HG03432 (cell line): ENCODE measurements at regions not wholly inside any gene's neighbourhood (a gene's known extent, or its start where the extent isn't known, plus 50 kb on each side); places are given as distances from the start of the nearest gene placed in this dataset.
"Not testable (repeated sequence)": the region's sequence is repeated elsewhere in the genome, so short reads cannot be mapped to it uniquely, and the experiment has no call there.

Experiments
- ATAC-seq: cut with Tn5 transposase; IDR thresholded peaks from one replicate; pipeline ENCODE4 v1.9.1; 2021; ENCODE audit warnings: mild to moderate bottlenecking, moderate library complexity; ENCODE audit not compliant: unreplicated experiment

DNA sequence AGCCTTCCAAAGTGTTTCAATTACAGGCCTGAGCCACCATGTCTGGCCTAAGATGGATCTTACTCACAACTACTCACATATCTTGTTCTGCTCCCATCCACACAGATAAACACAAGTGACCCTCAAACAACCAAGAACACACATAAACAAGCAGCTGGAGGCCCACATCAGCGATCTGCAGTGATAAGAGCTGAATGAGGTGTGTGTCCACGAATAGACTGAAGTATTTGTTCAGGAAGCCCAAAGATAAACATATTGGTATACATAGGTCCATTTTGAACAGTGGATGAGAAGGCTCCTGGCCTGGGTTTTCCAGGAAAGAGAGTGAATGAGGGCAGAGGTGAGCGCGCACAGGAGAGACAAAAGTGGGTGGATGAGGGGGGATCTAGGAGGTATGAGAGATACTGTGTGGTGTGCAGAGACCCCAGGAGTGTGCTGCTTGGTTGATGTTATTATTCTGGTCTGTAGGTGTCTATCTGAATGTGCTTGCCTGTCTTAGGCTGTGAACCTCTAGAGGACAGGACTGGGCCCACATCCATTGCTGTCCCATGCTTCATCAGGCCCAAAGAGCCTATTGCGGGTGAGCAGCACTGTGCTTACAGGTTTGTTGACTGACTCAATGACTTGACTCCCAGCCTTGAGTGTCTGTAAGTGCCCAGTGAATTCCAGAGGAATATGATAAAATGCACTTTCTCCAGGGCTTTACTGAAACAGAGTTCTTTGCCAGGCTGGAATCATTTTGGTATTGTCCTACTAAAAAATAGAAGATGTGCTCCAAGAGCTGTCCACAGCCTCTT is 79.9 kb upstream of the ATP1A1 start:
- ATAC-seq, result no peak

- ATAC-seq, result no peak
Observed at GRCh38 chr1:116297495-116298212, 75.4 kb upstream of the ATP1A1 start.

- not testable (repeated sequence) for ATAC-seq
Observed at GRCh38 chr1:116298213-116298579, 74.8 kb upstream of the ATP1A1 start.

GRCh38 chr1:116298746-116299145 is 74.3 kb upstream of the ATP1A1 start:
- no peak for ATAC-seq

DNA sequence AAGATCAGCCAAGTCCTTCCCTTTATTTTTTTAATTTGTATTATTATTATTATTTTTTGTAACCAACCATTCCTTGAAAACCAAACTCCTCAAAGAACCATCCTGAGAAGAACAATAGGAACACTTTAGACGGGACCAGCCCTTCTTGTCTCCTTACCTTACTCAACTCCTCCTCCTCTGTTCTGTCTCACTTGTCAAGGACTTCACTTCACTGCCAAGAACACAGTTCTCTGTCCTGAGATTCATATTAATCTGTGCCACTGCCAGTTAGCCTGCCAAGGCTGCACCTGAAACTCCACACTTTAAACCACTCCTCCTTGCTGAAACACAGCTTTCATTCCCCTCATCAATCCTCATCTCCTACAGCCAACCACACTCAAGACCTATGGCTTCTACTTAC is 73.8 kb upstream of the ATP1A1 start:
- ATAC-seq, result no peak

GRCh38 chr1:116302281-116302680 is 70.8 kb upstream of the ATP1A1 start:
- no peak for ATAC-seq

DNA sequence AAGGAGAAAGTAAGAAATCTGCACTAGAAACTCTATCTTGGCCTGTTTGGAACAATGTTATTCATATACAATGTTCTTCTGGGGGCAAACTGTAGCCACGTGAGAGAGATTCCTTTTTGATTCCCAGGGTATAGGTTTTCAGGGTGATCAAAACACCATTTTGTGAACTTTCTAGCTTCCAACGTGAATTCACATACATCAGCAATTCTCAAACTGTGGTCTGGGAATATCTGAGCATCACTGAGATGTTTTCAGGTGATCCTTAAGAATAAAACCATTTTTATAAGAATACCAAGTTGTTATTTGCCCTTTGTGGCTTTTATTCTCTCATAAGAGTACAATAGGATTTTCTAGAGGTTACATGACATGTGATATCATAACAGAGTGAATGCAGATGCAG is 66.9 kb upstream of the ATP1A1 start:
- no peak for ATAC-seq

DNA sequence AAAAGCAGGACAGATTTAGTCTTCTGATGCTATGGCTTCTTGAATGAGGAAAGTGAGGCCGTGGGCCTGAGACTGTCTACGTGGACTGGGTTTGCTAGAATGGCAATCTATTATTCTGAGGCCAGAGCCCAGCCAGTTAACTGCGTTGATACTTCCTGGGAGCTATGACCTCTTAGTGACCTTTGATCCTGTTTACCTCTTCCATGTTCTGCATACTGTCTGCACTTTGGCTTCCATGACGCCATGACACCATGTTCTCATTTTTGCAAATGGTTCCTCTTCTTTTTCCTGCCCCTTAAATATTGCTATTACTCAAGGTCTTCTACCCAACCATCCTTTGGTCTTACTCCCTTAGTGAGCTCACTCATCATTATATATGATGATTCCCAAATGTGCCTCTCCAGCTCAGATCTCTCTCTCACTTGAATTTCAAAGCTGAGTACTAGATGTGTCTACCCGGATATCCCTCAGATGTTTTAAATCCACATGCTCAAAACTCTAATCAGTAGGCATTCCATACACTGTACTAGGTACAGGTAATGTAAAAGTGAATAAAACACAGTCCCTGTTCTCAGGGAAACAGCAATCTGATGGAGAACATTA is 66.1 kb upstream of the ATP1A1 start:
- ATAC-seq, result no peak

- no peak for ATAC-seq
Observed at GRCh38 chr1:116308276-116308675, 64.8 kb upstream of the ATP1A1 start.

DNA sequence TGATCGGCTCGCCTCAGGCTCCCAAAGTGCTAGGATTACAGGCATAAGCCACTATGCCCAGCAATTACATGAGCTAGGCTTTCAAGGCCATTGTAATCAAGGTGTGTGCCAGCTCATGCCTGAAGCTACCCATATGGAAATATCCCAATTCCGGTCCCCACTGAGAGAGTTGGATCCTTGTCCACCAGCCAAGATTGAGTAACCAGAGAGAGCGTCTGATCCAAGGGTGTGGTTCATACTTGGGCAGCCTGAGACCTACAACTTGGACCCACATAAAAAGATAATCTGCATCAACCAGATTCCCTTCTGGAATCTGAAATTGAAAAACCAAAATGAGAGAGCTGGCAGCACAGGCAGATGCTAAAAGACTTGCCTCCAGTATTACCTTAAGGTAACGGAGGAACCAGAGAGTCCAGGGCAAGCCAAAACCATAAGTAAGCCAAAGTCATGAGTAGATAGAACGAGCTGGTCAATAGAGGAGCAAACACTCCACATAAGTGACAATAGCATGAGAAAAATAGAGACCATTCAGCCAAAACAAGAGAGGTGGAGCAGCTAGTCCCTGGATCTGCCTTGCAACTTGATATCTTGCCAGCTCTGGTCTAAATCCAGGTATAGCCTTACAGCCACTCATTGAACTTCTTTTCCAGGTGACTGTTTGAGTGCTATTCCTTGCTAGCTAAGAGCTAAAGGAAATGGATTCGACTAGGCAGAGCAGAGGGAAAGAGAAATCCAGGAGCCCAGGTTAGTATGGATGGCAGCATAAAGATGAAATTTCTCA is 63.8 kb upstream of the ATP1A1 start:
- ATAC-seq, result no peak

DNA sequence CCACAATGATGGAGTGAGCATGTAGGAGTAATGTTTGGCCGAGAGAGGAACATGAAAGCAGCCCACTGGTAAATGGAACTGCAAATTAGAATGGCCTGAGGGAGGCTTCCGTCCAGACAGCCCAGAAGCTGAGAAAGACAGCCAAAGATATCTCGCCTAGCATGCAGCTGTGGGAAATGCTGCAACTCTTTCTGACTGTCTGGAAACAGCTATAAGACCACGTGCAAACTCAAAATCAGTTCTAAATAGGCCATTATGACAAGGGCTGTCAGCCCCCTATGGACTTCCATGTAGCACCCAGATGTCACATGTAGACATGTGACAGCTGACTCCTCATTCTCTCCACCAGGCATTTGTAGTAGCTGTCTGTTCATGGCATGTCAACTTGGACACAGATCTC is 62.9 kb upstream of the ATP1A1 start:
- no peak for ATAC-seq

DNA sequence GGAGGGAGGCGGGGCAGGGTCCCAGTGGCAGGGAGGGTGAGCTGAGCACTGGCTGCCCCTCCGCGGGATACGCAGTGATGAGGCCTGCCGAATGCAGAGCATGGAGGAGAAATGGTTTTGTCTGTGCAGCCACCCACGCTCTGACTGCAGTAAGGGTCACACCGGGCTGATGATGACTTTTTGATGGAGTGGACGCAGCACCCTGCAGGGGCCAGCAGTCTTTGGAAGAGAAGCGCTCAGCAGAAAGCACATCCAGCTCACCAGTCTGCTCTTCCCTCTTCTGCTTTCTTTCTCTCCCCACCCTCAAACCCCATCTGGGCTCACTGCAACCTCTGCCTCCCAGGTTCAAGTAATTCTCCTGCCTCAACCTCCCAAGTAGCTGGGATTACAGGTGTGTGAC is 61.9 kb upstream of the ATP1A1 start:
- ATAC-seq, result no peak

DNA sequence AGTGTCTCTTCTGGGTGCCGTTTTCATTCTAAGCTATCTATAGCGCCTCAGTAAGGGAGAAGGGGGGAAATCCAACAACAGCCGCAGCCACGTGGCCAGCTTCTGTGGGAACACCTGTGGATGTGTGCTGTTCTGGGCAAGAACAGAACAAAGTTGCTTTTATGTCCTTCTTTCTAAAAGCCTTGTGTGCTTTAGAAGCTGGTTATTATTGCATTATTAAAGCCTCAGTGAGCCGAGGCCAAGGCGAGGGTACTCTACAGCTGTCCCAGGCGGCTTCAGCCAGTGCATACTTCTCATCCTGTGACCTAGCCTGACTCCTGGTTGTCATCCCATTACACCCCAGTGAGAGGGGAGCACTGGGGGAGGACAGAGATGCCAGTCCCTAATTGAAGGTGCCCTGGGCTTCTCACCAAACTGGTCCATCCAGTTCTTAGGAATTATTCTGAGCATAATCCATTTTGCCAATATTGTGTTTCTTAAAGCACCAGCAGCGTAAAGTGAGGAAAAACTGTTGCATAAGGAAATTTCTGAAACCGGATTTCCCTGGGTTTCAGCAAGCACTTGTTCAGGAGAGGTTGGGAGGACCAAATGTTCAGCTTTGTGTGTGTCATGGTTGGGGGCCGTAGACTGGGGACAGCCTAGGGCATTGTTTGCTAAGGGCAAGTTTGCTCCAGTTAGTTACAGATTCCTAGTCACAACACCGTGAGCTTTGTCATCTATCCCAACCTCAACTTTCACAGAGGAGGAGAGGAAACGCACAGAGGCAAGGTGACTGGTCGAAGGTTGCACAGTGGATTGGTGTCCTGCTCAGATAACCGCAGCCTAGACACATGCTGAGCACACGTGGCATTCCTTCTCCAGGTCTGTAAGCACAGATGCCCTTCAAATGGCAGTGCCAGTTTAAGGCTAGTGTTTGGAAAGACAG is 61.0 kb upstream of the ATP1A1 start:
- no peak for ATAC-seq

DNA sequence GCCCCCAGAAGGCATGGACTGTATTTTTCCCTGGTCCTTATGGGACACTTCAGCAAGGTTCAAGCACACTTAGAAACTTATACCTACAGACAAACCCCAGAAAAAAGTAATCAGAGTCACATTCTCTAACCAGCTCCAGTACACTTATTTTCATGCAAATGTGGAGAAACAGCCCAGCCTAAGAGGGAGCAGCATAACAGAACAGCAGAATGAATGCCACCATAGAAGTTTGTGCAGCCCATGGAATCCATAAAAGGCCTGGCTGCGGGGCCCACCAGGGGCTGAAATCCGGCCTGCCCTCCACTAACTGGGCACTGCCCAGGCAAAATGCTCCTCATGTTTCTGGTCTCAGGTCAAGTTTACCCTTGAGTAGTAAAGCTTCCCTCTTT is 60.4 kb upstream of the ATP1A1 start:
- no peak for ATAC-seq

DNA sequence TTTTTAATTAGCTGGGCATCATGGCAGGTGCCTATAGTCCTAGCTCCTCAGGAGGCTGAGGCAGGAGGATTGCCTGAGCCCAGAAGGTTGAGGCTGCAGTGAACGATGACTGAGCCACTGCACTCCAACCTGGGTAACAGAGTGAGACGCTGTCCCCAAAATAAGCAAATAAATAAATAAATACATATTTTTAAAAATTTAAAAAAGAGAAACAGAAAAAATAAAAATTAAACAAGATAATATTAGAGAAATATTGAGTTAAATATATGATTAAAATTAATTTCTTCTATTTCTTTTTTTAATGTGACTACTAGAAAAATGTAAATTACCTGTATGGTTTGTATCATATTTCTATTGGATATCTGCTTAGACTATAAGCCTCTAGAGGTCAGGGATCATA is 59.3 kb upstream of the ATP1A1 start:
- no peak for ATAC-seq

DNA sequence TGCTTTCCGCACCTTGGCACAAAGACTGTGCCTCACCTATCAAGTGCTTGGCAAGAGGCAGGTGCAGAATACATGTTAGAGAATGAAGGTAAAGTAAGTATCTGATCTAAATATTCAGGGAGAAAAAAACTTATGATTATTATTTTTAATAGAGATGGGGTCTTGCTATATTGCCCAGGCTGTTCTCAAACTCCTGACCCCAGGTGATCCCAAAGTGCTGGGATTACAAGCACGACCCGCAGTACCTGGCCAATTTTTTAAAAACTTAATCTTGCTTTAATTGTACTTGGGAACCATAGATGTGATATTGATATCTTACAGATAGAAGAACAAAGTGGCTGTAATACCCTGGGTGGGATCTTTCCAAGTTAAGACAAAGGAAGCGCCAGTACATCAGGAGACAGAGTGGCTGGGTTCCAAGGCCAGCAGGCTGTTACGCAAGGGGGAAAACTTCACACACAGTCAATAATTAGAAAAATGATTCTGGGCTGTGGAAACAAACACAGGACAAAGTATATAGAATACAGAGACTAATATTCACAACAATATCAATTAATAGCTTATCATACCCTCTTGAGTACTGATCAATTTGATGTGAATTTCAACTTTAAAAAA is 58.6 kb upstream of the ATP1A1 start:
- ATAC-seq, result no peak

DNA sequence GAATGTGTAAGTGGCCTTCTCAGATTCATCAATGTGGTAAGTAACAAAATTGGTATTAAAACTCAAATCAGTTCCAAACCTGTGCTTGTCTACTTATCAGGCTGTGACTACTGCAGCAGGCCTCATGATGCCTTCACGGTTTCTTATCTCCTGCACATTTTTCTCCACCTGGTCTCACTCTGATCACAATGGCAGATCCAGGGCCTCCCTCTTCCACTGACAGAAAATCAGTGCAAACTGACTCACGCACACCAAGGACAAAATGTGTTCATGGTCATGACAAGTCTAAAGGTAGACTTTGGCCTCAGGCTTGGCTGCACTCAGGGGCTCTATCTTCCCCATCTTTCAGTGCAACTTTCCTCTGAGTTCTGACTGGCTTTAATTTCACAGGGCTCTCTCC is 56.7 kb upstream of the ATP1A1 start:
- ATAC-seq, result no peak

GRCh38 chr1:116318897-116319296 is 54.1 kb upstream of the ATP1A1 start:
- no peak for ATAC-seq

DNA sequence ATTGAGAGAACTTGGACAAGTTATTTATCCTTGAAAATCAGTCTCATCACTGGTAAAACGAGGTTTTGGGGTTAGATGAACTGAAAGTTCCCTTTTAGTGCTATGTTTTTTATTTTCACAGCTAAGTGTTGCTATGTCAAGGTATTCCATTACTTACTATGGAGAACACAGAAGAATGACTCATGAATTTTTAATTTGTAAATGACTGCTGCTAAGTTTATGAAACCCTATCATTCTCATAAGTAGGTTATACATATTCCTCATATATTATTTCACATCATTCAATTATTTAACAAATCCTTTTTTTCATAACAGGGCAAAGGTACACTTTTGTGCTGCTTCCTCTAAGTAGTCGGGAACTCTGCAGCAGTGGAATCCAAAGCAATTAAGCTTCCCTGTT is 52.2 kb upstream of the ATP1A1 start:
- no peak for ATAC-seq

- no peak for ATAC-seq
Observed at GRCh38 chr1:116321766-116322175, 51.3 kb upstream of the ATP1A1 start.
